Neural cell (in vitro differentiated cells): ENCODE measurements at regions not wholly inside any gene's neighbourhood (a gene's known extent, or its start where the extent isn't known, plus 50 kb on each side); places are given as distances from the start of the nearest gene placed in this dataset.

Experiments
- CTCF ChIP-seq: fragments of 450-650 bp; IDR thresholded peaks from 2 replicates; pipeline ENCODE4 v1.5.1; 2014; ENCODE audit warnings: antibody characterized with exemption, mild to moderate bottlenecking, moderate library complexity; ENCODE audit not compliant: poor library complexity, severe bottlenecking
- EZH2 ChIP-seq: fragments of 200-600, 300-800 bp; shearing (Covaris generic), sonication (generic); IDR thresholded peaks from 2 replicates; pipeline ENCODE4 v1.6.1; 2014; ENCODE audit warnings: antibody characterized with exemption, low read length, borderline replicate concordance, mild to moderate bottlenecking; ENCODE audit not compliant: insufficient read depth, poor library complexity, severe bottlenecking
- POLR2AphosphoS5 ChIP-seq: IDR thresholded peaks from 2 replicates; pipeline ENCODE4 v1.6.1; 2012
- REST ChIP-seq: IDR thresholded peaks from 2 replicates; pipeline ENCODE4 v1.6.1; 2012; ENCODE audit warnings: borderline replicate concordance
- SMC3 ChIP-seq: fragments of 450-650 bp; conservative IDR thresholded peaks from 2 replicates; pipeline ENCODE4 v1.6.1; 2014; ENCODE audit warnings: antibody characterized with exemption, mild to moderate bottlenecking, moderate library complexity; ENCODE audit not compliant: poor library complexity
- TAF1 ChIP-seq: IDR thresholded peaks from 2 replicates; pipeline ENCODE4 v1.6.1; 2012; ENCODE audit warnings: low read depth

DNA sequence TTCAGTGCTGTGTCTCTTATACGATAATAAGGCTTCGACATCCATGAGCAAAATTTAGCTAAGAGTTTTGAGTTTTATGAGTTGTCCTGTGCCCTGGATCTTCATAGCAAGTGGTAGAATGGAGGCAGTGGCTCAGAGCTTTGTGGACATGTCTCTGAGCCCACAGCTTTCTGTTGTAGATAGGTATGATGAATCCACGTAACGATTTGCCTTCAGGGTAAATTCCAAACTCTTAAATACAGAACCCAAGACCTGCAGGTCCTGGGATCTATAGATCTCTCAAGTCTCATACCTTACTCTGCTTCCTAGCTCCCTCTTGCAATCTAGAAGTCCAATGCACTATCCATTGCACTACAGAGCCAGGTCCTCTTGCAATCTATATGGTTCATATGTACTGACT, 59.5 kb upstream of the TLE4 start:
- TF ChIP-seq EZH2 (no peak), CTCF (no peak), REST (no peak), POLR2AphosphoS5 (no peak), SMC3 (no peak), TAF1 (no peak)
